ENCODE measurements at regions not wholly inside any gene's neighbourhood (a gene's known extent, or its start where the extent isn't known, plus 50 kb on each side); places are given as distances from the start of the nearest gene placed in this dataset.

- Histone ChIP-seq H3K79me2 (ENCODE audit: control insufficient read depth, insufficient read depth, low read length) (no peaks in the 10 kb centered on the region), H3K4me3 (replicated peaks in 1 of 4; ENCODE audit: control extremely low read depth in 1 of 4, insufficient read depth in 1 of 4, low read depth in 3 of 4, low read length in 4 of 4) (no peak overlapping the region), H2AFZ (ENCODE audit: low read length) (no peak overlapping the region), H3K9me3 (ENCODE audit: control insufficient read depth, insufficient read depth, low read depth, low read length) (no peaks in the 10 kb centered on the region), H3K9ac (ENCODE audit: insufficient read depth, low read length) (no peak overlapping the region), H3K27ac (ENCODE audit: insufficient read depth, low read length) (no peak overlapping the region), H3K4me2 (ENCODE audit: extremely low read depth, insufficient read depth, low read length) (no peak overlapping the region), H3K4me1 (ENCODE audit: control insufficient read depth, extremely low read depth, insufficient read depth, low read length) (no peaks in the 10 kb centered on the region), H3K36me3 (ENCODE audit: control insufficient read depth, insufficient read depth, low read length) (no peaks in the 10 kb centered on the region), H4K20me1 (ENCODE audit: control insufficient read depth, extremely low read depth, insufficient read depth, low read length) (no peaks in the 10 kb centered on the region), H3K27me3 (ENCODE audit: control insufficient read depth, insufficient read depth, low read length) (no peaks in the 10 kb centered on the region)
- TF ChIP-seq, protein P1, sequence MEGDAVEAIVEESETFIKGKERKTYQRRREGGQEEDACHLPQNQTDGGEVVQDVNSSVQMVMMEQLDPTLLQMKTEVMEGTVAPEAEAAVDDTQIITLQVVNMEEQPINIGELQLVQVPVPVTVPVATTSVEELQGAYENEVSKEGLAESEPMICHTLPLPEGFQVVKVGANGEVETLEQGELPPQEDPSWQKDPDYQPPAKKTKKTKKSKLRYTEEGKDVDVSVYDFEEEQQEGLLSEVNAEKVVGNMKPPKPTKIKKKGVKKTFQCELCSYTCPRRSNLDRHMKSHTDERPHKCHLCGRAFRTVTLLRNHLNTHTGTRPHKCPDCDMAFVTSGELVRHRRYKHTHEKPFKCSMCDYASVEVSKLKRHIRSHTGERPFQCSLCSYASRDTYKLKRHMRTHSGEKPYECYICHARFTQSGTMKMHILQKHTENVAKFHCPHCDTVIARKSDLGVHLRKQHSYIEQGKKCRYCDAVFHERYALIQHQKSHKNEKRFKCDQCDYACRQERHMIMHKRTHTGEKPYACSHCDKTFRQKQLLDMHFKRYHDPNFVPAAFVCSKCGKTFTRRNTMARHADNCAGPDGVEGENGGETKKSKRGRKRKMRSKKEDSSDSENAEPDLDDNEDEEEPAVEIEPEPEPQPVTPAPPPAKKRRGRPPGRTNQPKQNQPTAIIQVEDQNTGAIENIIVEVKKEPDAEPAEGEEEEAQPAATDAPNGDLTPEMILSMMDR (conservative IDR thresholded peaks at IDR 0.05 in 1 of 2, IDR thresholded peaks at IDR 0.05 in 1 of 2; ENCODE audit: low read depth in 1 of 2, low read length in 2 of 2), result no peak
- no peak for TF ChIP-seq EZH2 (IDR thresholded peaks at IDR 0.05; ENCODE audit: low read length, missing control alignments)
- no peak for DNase-seq (ENCODE audit: low read depth in 2 of 2)
Observed at GRCh38 chr2:128598862-128599441, 280.3 kb upstream of the HS6ST1 start.

DNA sequence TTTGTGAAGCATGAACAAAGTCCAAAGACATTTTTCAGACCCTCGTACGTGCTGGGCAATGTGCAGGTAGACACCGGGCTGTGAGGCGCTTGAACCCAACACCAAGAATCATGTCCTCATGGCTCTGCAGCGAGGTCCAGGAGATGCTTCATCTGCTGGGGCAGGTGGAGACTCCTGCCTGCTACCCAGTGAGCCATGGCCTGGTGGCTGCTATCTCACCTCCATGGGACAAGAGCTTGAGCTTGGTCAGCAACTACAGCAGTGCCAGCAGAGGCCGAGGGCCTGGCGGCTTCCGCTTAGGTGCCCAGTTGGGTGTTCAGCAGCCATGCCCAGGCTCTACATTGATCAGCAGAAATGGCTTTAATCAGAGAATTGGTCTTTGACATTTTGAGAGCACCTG is 281.0 kb upstream of the HS6ST1 start:
- H2AFZ ChIP-seq (ENCODE audit: low read length), result no peak overlapping the region
- DNase-seq (ENCODE audit: low read depth in 2 of 2), result no peak
- no peak overlapping the region for H3K4me2 ChIP-seq (ENCODE audit: extremely low read depth, insufficient read depth, low read length)
- TF ChIP-seq EZH2 (IDR thresholded peaks at IDR 0.05; ENCODE audit: low read length, missing control alignments), result no peak
- TF ChIP-seq, protein P1 (conservative IDR thresholded peaks at IDR 0.05 in 1 of 2, IDR thresholded peaks at IDR 0.05 in 1 of 2; ENCODE audit: low read depth in 1 of 2, low read length in 2 of 2), result no peak
- no peaks in the 10 kb centered on the region for H3K36me3 ChIP-seq (ENCODE audit: control insufficient read depth, insufficient read depth, low read length)
- no peaks in the 10 kb centered on the region for H3K27me3 ChIP-seq (ENCODE audit: control insufficient read depth, insufficient read depth, low read length)
- H3K79me2 ChIP-seq (ENCODE audit: control insufficient read depth, insufficient read depth, low read length), result no peaks in the 10 kb centered on the region
- no peak overlapping the region for H3K27ac ChIP-seq (ENCODE audit: insufficient read depth, low read length)
- H4K20me1 ChIP-seq (ENCODE audit: control insufficient read depth, extremely low read depth, insufficient read depth, low read length), result no peaks in the 10 kb centered on the region
- no peaks in the 10 kb centered on the region for H3K4me1 ChIP-seq (ENCODE audit: control insufficient read depth, extremely low read depth, insufficient read depth, low read length)
- H3K9me3 ChIP-seq (ENCODE audit: control insufficient read depth, insufficient read depth, low read depth, low read length), result no peaks in the 10 kb centered on the region
- no peak overlapping the region for H3K4me3 ChIP-seq (replicated peaks in 1 of 4; ENCODE audit: control extremely low read depth in 1 of 4, insufficient read depth in 1 of 4, low read depth in 3 of 4, low read length in 4 of 4)
- H3K9ac ChIP-seq (ENCODE audit: insufficient read depth, low read length), result no peak overlapping the region

- Histone ChIP-seq H3K9ac (ENCODE audit: insufficient read depth, low read length) (no peak overlapping the region), H3K27me3 (ENCODE audit: control insufficient read depth, insufficient read depth, low read length) (no peaks in the 10 kb centered on the region), H3K79me2 (ENCODE audit: control insufficient read depth, insufficient read depth, low read length) (no peaks in the 10 kb centered on the region), H3K4me2 (ENCODE audit: extremely low read depth, insufficient read depth, low read length) (no peak overlapping the region), H3K9me3 (ENCODE audit: control insufficient read depth, insufficient read depth, low read depth, low read length) (no peaks in the 10 kb centered on the region), H3K4me3 (replicated peaks in 1 of 4; ENCODE audit: control extremely low read depth in 1 of 4, insufficient read depth in 1 of 4, low read depth in 3 of 4, low read length in 4 of 4) (no peak overlapping the region), H3K36me3 (ENCODE audit: control insufficient read depth, insufficient read depth, low read length) (no peaks in the 10 kb centered on the region), H4K20me1 (ENCODE audit: control insufficient read depth, extremely low read depth, insufficient read depth, low read length) (no peaks in the 10 kb centered on the region), H3K4me1 (ENCODE audit: control insufficient read depth, extremely low read depth, insufficient read depth, low read length) (no peaks in the 10 kb centered on the region), H2AFZ (ENCODE audit: low read length) (no peak overlapping the region), H3K27ac (ENCODE audit: insufficient read depth, low read length) (no peak overlapping the region)
- TF ChIP-seq, protein P1 (conservative IDR thresholded peaks at IDR 0.05 in 1 of 2, IDR thresholded peaks at IDR 0.05 in 1 of 2; ENCODE audit: low read depth in 1 of 2, low read length in 2 of 2), result no peak
- no peak for TF ChIP-seq EZH2 (IDR thresholded peaks at IDR 0.05; ENCODE audit: low read length, missing control alignments)
- DNase-seq (ENCODE audit: low read depth in 2 of 2), result peak in 1 of 2 donors; percentile 12
Observed at GRCh38 chr2:128600581-128601297, 282.1 kb upstream of the HS6ST1 start.
